ENCODE measurements at regions not wholly inside any gene's neighbourhood (a gene's known extent, or its start where the extent isn't known, plus 50 kb on each side); places are given as distances from the start of the nearest gene placed in this dataset. TPM values are rescaled to one million over a fixed set of nuclear protein-coding genes. Genes with fewer than 3 reads are reported as not detected.

DNA sequence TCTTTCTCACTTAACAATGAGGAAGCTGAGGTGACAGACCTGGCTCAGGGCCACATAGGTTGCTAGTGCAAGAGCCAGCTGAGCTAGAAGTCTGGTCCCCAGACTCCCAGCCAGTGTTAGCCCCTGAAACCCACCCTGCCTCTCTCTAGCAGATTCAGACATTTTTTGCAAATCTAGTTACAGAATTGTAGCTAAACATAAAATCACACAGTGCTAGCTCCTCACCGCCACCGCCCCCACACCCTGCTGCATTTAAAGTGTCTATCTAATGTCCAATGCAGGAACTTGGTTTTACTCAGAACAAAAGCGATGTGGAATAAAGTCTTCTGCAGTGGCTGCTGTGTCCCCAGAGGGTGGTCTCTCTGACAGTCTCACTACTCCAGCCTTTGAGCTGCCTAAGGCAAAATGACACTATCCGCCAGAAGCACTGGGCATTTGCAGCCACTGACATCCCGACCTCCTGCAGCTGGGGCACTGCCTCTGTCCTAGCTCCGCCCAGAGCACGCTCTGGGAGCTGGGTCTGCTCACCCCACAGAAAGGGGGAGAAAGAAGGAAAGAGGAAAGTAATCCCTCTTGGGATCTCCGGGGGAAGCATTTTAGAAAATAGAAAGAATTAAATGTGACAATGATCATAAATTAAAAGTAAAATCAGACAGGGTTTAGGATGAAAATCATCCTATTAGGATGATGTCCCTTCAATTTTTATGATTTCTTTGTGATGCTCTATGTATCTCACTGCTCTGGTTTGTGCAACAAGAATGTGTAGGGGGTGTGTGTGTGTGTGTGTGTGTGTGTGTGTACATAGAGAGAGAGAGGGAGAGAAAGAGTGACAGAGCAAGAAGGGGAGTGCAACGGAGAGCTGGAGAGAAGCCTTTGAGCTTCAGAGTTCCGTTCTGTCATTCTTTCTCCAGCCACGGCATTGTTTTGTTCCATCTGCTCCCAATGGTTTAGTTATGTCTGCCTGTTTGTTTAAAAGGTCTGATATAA, 50.5 kb upstream of the ST8SIA3 start:
- no peaks in the 10 kb centered on the region for H3K36me3 ChIP-seq (ENCODE audit: insufficient read depth)
- DNase-seq (ENCODE audit: extremely low spot score), result no peak
- WGBS, result 39% methylated on average over 11 of the region's 11 CpGs
- no peak overlapping the region for H3K27ac ChIP-seq (ENCODE audit: low read depth)
- H3K4me3 ChIP-seq (ENCODE audit: low read depth, low read length), result no peak overlapping the region
- H3K4me1 ChIP-seq (ENCODE audit: insufficient read depth), result no peaks in the 10 kb centered on the region

Small RNAs in the stretch of these regions (small RNA-seq; reads per million reads assigned to genes)
- not detected for gene RNU6-737P

All from urinary bladder (tissue), 4 donors.